ENCODE measurements at regions not wholly inside any gene's neighbourhood (a gene's known extent, or its start where the extent isn't known, plus 50 kb on each side); places are given as distances from the start of the nearest gene placed in this dataset.
A peak's percentile ranks its signal among the peaks of the same experiment; 100 is the strongest.

DNA sequence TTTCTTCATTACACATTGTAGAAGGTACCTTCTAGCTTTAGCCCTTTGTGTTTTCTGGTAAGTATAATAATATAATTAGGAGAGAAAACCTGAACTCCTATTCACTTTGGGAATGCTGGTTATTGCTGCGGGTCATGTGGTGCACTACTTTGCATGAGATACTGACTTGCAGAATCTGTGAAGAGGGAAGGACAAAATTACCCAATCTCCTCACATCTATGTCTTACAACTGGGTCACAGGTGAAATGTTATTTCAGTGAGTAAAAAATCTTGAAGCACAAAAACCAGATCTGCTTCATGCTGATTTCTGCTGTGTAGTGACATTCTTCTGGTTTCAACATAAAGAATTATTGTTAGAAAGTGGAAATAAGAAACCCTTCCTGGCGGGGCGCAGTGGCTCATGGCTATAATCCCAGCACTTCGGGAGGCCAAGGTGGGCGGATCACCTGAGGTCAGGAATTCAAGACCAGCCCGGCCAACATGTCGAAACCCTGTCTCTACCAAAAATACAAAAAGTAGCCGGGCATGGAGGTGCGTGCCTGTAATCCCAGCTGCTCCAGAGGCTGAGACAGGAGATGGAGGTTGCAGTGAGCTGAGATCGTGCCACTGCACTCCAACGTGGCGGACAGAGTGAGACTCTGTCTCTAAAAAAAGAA lies 211.0 kb upstream of the REG3G start:
- H3K4me2 ChIP-seq (ENCODE audit: insufficient read depth, low read length, poor library complexity, severe bottlenecking) = no peak overlapping the region
- no peak overlapping the region for H4K8ac ChIP-seq (ENCODE audit: low read depth, low read length)
- no peak for DNase-seq (ENCODE audit: low spot score)
- no peak overlapping the region for H2BK15ac ChIP-seq (ENCODE audit: low read length)
- no peak overlapping the region for H2BK12ac ChIP-seq (ENCODE audit: low read length)
- no peak overlapping the region for H3K18ac ChIP-seq (ENCODE audit: low read length)
- H3K27me3 ChIP-seq (ENCODE audit: control insufficient read depth in 3 of 3, insufficient read depth in 3 of 3, low read depth in 1 of 3, low read length in 3 of 3) = no peaks in the 10 kb centered on the region
- H3K27ac ChIP-seq (replicated peaks; ENCODE audit: low read length) = no peak overlapping the region
- no peak overlapping the region for H3K4me3 ChIP-seq (ENCODE audit: low read length in 2 of 2)
- no peaks in the 10 kb centered on the region for H3K36me3 ChIP-seq (replicated peaks in 1 of 2; ENCODE audit: control insufficient read depth in 2 of 2, insufficient read depth in 2 of 2, low read length in 2 of 2)
- H3K14ac ChIP-seq (ENCODE audit: low read length) = no peak overlapping the region
- no peak overlapping the region for H3K9ac ChIP-seq (ENCODE audit: low read depth, low read length, poor library complexity)
- H3K79me1 ChIP-seq (ENCODE audit: low read depth, low read length) = no peaks in the 10 kb centered on the region
- WGBS, 2 donors (ENCODE audit: extremely low coverage in 2 of 2, insufficient read length in 2 of 2, insufficient replicate concordance in 1 of 2) = no CpG with 5 or more reads among the region's 12 CpGs
- H3K4me1 ChIP-seq (ENCODE audit: control insufficient read depth in 2 of 2, insufficient read depth in 1 of 2, low read depth in 1 of 2, low read length in 2 of 2) = no peaks in the 10 kb centered on the region
- no peak overlapping the region for H2BK120ac ChIP-seq (ENCODE audit: low read depth, low read length)
- no peak overlapping the region for H3K23ac ChIP-seq (ENCODE audit: low read depth, low read length, poor library complexity)
- H4K91ac ChIP-seq (ENCODE audit: low read depth, low read length, poor library complexity) = no peak overlapping the region
- H3K9me3 ChIP-seq (replicated peaks in 1 of 2; ENCODE audit: control insufficient read depth in 2 of 2, insufficient read depth in 1 of 2, low read depth in 1 of 2, low read length in 2 of 2) = no peaks in the 10 kb centered on the region
- H2BK5ac ChIP-seq (ENCODE audit: low read length) = no peak overlapping the region
- no peak overlapping the region for H3K4ac ChIP-seq (ENCODE audit: low read length)
- H2AK5ac ChIP-seq (ENCODE audit: low read depth, low read length) = no peak overlapping the region
- no peak overlapping the region for H2AFZ ChIP-seq (ENCODE audit: low read length)

DNA sequence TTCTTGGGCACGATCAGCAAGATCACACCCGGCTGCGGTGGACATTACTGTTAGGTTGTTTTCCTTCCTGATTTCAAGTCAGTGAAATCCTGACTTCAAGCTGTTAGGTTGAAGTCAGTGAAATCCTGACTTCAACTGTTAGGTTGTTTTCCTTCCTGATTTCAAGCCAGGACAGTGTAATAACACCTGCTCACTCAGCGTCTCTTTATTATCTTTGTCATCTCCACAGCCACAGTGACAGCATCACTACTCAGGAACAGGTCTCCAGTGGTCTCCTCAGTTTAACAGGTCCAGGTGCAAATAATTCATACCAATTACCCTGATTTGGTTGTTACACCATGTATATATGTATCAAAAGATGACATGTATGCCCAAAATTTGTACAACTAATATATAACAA lies 208.1 kb upstream of the REG3G start:
- no CpG with 5 or more reads among the region's 4 CpGs for WGBS, 2 donors (ENCODE audit: extremely low coverage in 2 of 2, insufficient read length in 2 of 2, insufficient replicate concordance in 1 of 2)

DNA sequence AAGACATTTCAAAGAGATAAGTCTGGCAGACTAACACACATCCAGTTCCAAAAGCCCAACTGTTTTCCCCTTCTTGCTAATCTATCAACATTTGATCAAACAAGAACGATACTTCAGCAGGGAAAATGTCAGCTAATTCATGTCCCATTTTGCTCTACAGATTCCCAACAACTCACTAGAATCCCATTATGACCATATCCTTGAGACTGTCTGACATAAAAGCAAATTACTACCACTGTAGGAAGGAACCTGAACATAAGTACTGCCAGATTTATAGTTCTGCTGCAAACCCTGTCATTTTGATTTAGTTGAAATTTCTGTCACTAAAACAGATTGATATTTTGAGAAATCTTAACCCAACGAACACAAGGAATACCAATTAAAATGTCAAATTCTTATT lies 193.0 kb upstream of the REG3G start:
- H3K4ac ChIP-seq (ENCODE audit: low read length) = no peak overlapping the region
- H3K9me3 ChIP-seq (replicated peaks in 1 of 2; ENCODE audit: control insufficient read depth in 2 of 2, insufficient read depth in 1 of 2, low read depth in 1 of 2, low read length in 2 of 2) = no peaks in the 10 kb centered on the region
- no peak overlapping the region for H3K4me3 ChIP-seq (ENCODE audit: low read length in 2 of 2)
- no peak for DNase-seq (ENCODE audit: low spot score)
- H2BK12ac ChIP-seq (ENCODE audit: low read length) = no peak overlapping the region
- H3K9ac ChIP-seq (ENCODE audit: low read depth, low read length, poor library complexity) = no peak overlapping the region
- no peaks in the 10 kb centered on the region for H3K79me1 ChIP-seq (ENCODE audit: low read depth, low read length)
- no peak overlapping the region for H3K4me2 ChIP-seq (ENCODE audit: insufficient read depth, low read length, poor library complexity, severe bottlenecking)
- H3K4me1 ChIP-seq (ENCODE audit: control insufficient read depth in 2 of 2, insufficient read depth in 1 of 2, low read depth in 1 of 2, low read length in 2 of 2) = no peaks in the 10 kb centered on the region
- no peak overlapping the region for H3K23ac ChIP-seq (ENCODE audit: low read depth, low read length, poor library complexity)
- H2BK120ac ChIP-seq (ENCODE audit: low read depth, low read length) = no peak overlapping the region
- no peak overlapping the region for H4K8ac ChIP-seq (ENCODE audit: low read depth, low read length)
- H4K91ac ChIP-seq (ENCODE audit: low read depth, low read length, poor library complexity) = no peak overlapping the region
- no peak overlapping the region for H3K27ac ChIP-seq (replicated peaks; ENCODE audit: low read length)
- H3K14ac ChIP-seq (ENCODE audit: low read length) = no peak overlapping the region
- no peak overlapping the region for H2BK5ac ChIP-seq (ENCODE audit: low read length)
- H3K27me3 ChIP-seq (ENCODE audit: control insufficient read depth in 3 of 3, insufficient read depth in 3 of 3, low read depth in 1 of 3, low read length in 3 of 3) = no peaks in the 10 kb centered on the region
- no peak overlapping the region for H2AFZ ChIP-seq (ENCODE audit: low read length)
- no peak overlapping the region for H2BK15ac ChIP-seq (ENCODE audit: low read length)
- whole genome bisulfite sequencing, 2 donors (ENCODE audit: extremely low coverage in 2 of 2, insufficient read length in 2 of 2, insufficient replicate concordance in 1 of 2) = no CpG with 5 or more reads among the region's 2 CpGs
- H2AK5ac ChIP-seq (ENCODE audit: low read depth, low read length) = no peak overlapping the region
- H3K36me3 ChIP-seq (replicated peaks in 1 of 2; ENCODE audit: control insufficient read depth in 2 of 2, insufficient read depth in 2 of 2, low read length in 2 of 2) = no peaks in the 10 kb centered on the region
- H3K18ac ChIP-seq (ENCODE audit: low read length) = no peak overlapping the region

More for the DNA sequence above, 208.1 kb upstream of the REG3G start:
- H3K14ac ChIP-seq (ENCODE audit: low read length) = no peak overlapping the region
- no peak overlapping the region for H3K18ac ChIP-seq (ENCODE audit: low read length)
- no peak overlapping the region for H3K9ac ChIP-seq (ENCODE audit: low read depth, low read length, poor library complexity)
- no peak for DNase-seq (ENCODE audit: low spot score)
- H3K9me3 ChIP-seq (replicated peaks in 1 of 2; ENCODE audit: control insufficient read depth in 2 of 2, insufficient read depth in 1 of 2, low read depth in 1 of 2, low read length in 2 of 2) = peaks cover 0 to 1% of the 10 kb centered on the region in 2 donors
- H2BK12ac ChIP-seq (ENCODE audit: low read length) = no peak overlapping the region
- no peak overlapping the region for H3K4ac ChIP-seq (ENCODE audit: low read length)
- H3K4me2 ChIP-seq (ENCODE audit: insufficient read depth, low read length, poor library complexity, severe bottlenecking) = no peak overlapping the region
- no peak overlapping the region for H2AFZ ChIP-seq (ENCODE audit: low read length)
- H2AK5ac ChIP-seq (ENCODE audit: low read depth, low read length) = no peak overlapping the region
- no peak overlapping the region for H3K4me3 ChIP-seq (ENCODE audit: low read length in 2 of 2)
- no peak overlapping the region for H3K27ac ChIP-seq (replicated peaks; ENCODE audit: low read length)
- H3K27me3 ChIP-seq (ENCODE audit: control insufficient read depth in 3 of 3, insufficient read depth in 3 of 3, low read depth in 1 of 3, low read length in 3 of 3) = no peaks in the 10 kb centered on the region
- H3K4me1 ChIP-seq (ENCODE audit: control insufficient read depth in 2 of 2, insufficient read depth in 1 of 2, low read depth in 1 of 2, low read length in 2 of 2) = no peaks in the 10 kb centered on the region
- no peak overlapping the region for H2BK120ac ChIP-seq (ENCODE audit: low read depth, low read length)
- no peaks in the 10 kb centered on the region for H3K79me1 ChIP-seq (ENCODE audit: low read depth, low read length)
- H2BK5ac ChIP-seq (ENCODE audit: low read length) = no peak overlapping the region
- no peak overlapping the region for H3K23ac ChIP-seq (ENCODE audit: low read depth, low read length, poor library complexity)
- no peak overlapping the region for H4K91ac ChIP-seq (ENCODE audit: low read depth, low read length, poor library complexity)
- no peaks in the 10 kb centered on the region for H3K36me3 ChIP-seq (replicated peaks in 1 of 2; ENCODE audit: control insufficient read depth in 2 of 2, insufficient read depth in 2 of 2, low read length in 2 of 2)
- no peak overlapping the region for H4K8ac ChIP-seq (ENCODE audit: low read depth, low read length)
- no peak overlapping the region for H2BK15ac ChIP-seq (ENCODE audit: low read length)

DNA sequence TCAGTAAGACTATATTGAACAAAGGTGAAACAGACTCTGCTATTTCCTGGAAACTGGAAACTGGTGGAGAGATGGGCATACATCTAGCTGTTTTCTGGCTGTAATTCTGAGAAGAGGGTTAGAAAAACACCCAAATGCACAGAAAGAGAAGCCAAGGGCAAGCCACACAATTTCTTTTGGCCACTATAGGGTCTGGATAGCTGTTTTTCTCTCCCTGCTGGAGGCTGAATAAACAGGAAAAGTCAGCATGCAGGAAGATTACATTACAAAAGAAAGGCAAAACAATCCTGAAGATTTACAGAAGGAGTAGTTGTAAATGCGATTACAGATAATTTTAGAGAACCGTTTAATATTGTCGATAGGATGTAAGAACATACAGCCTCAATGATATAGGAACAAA lies 186.2 kb upstream of the REG3G start:
- Histone ChIP-seq H3K4me2 (ENCODE audit: insufficient read depth, low read length, poor library complexity, severe bottlenecking) (no peak overlapping the region), H4K91ac (ENCODE audit: low read depth, low read length, poor library complexity) (no peak overlapping the region), H3K23ac (ENCODE audit: low read depth, low read length, poor library complexity) (no peak overlapping the region), H3K79me1 (ENCODE audit: low read depth, low read length) (no peaks in the 10 kb centered on the region), H3K9me3 (replicated peaks in 1 of 2; ENCODE audit: control insufficient read depth in 2 of 2, insufficient read depth in 1 of 2, low read depth in 1 of 2, low read length in 2 of 2) (no peaks in the 10 kb centered on the region), H3K18ac (ENCODE audit: low read length) (no peak overlapping the region), H3K27ac (replicated peaks; ENCODE audit: low read length) (no peak overlapping the region), H3K14ac (ENCODE audit: low read length) (no peak overlapping the region), H3K4me3 (ENCODE audit: low read length in 2 of 2) (no peak overlapping the region), H2BK12ac (ENCODE audit: low read length) (no peak overlapping the region), H3K4me1 (ENCODE audit: control insufficient read depth in 2 of 2, insufficient read depth in 1 of 2, low read depth in 1 of 2, low read length in 2 of 2) (no peaks in the 10 kb centered on the region), H4K8ac (ENCODE audit: low read depth, low read length) (no peak overlapping the region), H3K9ac (ENCODE audit: low read depth, low read length, poor library complexity) (no peak overlapping the region), H2AK5ac (ENCODE audit: low read depth, low read length) (no peak overlapping the region), H3K27me3 (ENCODE audit: control insufficient read depth in 3 of 3, insufficient read depth in 3 of 3, low read depth in 1 of 3, low read length in 3 of 3) (no peaks in the 10 kb centered on the region), H3K4ac (ENCODE audit: low read length) (no peak overlapping the region), H2AFZ (ENCODE audit: low read length) (peak overlapping the region; percentile 40), H2BK15ac (ENCODE audit: low read length) (no peak overlapping the region), H3K36me3 (replicated peaks in 1 of 2; ENCODE audit: control insufficient read depth in 2 of 2, insufficient read depth in 2 of 2, low read length in 2 of 2) (no peaks in the 10 kb centered on the region), H2BK120ac (ENCODE audit: low read depth, low read length) (no peak overlapping the region), H2BK5ac (ENCODE audit: low read length) (no peak overlapping the region)
- DNase-seq (ENCODE audit: low spot score) = no peak
- WGBS, 2 donors (ENCODE audit: extremely low coverage in 2 of 2, insufficient read length in 2 of 2, insufficient replicate concordance in 1 of 2) = no CpG with 5 or more reads among the region's 3 CpGs
